ENCODE measurements at regions not wholly inside any gene's neighbourhood (a gene's known extent, or its start where the extent isn't known, plus 50 kb on each side); places are given as distances from the start of the nearest gene placed in this dataset.

DNA sequence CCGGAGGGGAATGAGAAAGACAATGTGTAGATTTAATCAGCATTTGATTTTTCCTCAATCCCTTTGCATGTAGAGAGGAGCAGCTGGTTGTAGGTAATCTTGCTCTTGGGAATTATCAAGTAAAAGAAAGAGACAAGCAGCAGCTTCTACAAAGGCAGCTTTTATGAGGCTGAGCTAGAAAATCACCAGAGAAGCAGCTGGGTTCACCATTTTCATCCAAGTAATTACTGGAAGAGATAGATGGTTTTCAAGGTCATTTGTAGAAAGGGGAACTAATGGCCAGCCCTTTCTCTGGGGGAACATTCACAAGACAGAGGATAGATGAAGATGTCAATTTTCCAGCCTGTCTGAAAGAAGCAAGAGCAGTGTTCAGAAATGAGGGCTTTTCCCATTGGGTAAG, 113.0 kb downstream of the RND3 start:
- 81 to 90% (median 84%) methylated on average over 1 of the region's 1 CpG for WGBS, 5 donors
- DNase-seq: no peak
- Histone ChIP-seq H3K27me3 (no peaks in the 10 kb centered on the region), H3K4me1 (no peaks in the 10 kb centered on the region), H3K36me3 (no peaks in the 10 kb centered on the region), H3K9me3 (no peaks in the 10 kb centered on the region), H3K27ac (no peak overlapping the region), H3K4me3 (no peak overlapping the region)
- intact Hi-C loops (cut with DNase I; ENCODE audit: low total_unique reads): no loop called here
- TF ChIP-seq POLR2AphosphoS5 (IDR thresholded peaks at IDR 0.05) (no peak), POLR2A (IDR thresholded peaks at IDR 0.05) (no peak), EP300 (IDR thresholded peaks at IDR 0.05) (no peak)
- TF ChIP-seq, protein P1, sequence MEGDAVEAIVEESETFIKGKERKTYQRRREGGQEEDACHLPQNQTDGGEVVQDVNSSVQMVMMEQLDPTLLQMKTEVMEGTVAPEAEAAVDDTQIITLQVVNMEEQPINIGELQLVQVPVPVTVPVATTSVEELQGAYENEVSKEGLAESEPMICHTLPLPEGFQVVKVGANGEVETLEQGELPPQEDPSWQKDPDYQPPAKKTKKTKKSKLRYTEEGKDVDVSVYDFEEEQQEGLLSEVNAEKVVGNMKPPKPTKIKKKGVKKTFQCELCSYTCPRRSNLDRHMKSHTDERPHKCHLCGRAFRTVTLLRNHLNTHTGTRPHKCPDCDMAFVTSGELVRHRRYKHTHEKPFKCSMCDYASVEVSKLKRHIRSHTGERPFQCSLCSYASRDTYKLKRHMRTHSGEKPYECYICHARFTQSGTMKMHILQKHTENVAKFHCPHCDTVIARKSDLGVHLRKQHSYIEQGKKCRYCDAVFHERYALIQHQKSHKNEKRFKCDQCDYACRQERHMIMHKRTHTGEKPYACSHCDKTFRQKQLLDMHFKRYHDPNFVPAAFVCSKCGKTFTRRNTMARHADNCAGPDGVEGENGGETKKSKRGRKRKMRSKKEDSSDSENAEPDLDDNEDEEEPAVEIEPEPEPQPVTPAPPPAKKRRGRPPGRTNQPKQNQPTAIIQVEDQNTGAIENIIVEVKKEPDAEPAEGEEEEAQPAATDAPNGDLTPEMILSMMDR (IDR thresholded peaks at IDR 0.05): no peak

GRCh38 chr2:150373374-150373773, 114.1 kb downstream of the RND3 start:
- no peaks in the 10 kb centered on the region for H3K4me1 ChIP-seq
- H3K4me3 ChIP-seq: no peak overlapping the region
- H3K36me3 ChIP-seq: no peaks in the 10 kb centered on the region
- 89 to 96% (median 94%) methylated on average over 2 of the region's 2 CpGs for WGBS, 5 donors
- intact Hi-C loops (cut with DNase I; ENCODE audit: low total_unique reads): no loop called here
- no peak for DNase-seq
- H3K27me3 ChIP-seq: no peaks in the 10 kb centered on the region
- TF ChIP-seq POLR2A (IDR thresholded peaks at IDR 0.05) (no peak), EP300 (IDR thresholded peaks at IDR 0.05) (no peak)
- no peaks in the 10 kb centered on the region for H3K9me3 ChIP-seq
- no peak overlapping the region for H3K27ac ChIP-seq

DNA sequence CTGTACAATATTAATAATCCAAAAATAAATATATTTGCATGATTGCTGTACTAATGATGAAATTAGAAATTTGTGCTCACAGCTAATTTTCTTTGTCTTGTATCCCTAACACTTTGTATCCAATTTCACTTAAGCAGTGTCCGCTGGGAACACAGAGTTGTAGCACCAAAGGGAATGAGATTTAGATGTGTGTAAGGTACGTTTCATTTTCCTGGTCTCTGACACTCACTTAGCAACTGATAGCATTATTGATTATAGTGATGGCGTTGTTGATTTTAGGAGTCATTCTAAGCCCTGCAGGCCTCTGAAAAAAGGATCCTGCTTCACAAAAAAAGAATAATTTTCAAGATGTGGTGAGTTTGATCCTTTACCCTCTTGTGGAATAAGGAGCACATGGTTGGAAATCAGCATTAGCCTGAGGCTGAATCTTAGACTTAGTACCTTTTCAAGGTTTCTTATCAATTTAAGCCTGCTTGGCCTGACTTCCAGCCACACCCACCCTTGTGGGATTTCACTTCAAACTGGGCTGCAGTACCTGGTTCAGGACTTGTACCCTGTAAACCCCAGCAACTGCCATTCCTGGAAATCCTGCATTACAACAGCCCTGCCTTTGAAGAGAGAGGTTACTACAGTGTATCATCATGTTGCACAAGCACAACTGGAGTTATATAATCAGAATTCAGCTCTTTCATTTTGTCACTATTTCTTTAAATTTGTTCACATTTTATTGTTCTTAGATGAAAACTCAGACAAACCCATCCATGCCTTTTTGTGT, 116.2 kb downstream of the RND3 start:
- WGBS, 5 donors: 36 to 63% (median 51%) methylated on average over 3 of the region's 3 CpGs
- TF ChIP-seq, protein P1 (IDR thresholded peaks at IDR 0.05): no peak
- TF ChIP-seq EP300 (IDR thresholded peaks at IDR 0.05): no peak
- no peak for TF ChIP-seq POLR2A (IDR thresholded peaks at IDR 0.05)
- TF ChIP-seq POLR2AphosphoS5 (IDR thresholded peaks at IDR 0.05): no peak
- H3K27me3 ChIP-seq: no peaks in the 10 kb centered on the region
- intact Hi-C loops (cut with DNase I; ENCODE audit: low total_unique reads): no loop called here
- no peak overlapping the region for H3K4me3 ChIP-seq
- no peaks in the 10 kb centered on the region for H3K4me1 ChIP-seq
- no peaks in the 10 kb centered on the region for H3K9me3 ChIP-seq
- peak in 1 of 2 donors; percentile 51 for DNase-seq
- no peak overlapping the region for H3K27ac ChIP-seq
- H3K36me3 ChIP-seq: no peaks in the 10 kb centered on the region

DNA sequence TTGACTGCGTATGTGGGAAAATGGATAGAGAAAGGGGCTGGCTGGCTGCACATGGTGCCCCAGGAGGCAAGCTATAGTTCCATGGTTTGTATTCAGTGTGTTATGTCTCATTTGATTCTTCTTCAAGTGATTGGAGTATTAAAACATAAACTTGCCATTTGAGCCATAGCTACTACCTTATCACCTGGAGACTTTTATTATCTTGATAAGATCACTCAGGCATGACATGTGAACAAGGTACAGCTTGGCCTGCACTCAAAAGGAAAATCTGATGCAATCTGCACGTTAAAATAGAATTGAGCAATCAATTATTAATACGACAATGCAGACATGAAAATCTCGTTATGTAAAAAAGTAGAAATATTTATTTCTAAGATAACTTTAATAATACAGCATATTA, 116.9 kb downstream of the RND3 start:
- Histone ChIP-seq H3K27me3 (no peaks in the 10 kb centered on the region), H3K9me3 (no peaks in the 10 kb centered on the region), H3K4me1 (no peaks in the 10 kb centered on the region), H3K4me3 (no peak overlapping the region), H3K36me3 (no peaks in the 10 kb centered on the region), H3K27ac (no peak overlapping the region)
- intact Hi-C loops (cut with DNase I; ENCODE audit: low total_unique reads): no loop called here
- TF ChIP-seq POLR2AphosphoS5 (IDR thresholded peaks at IDR 0.05): no peak
- no peak for TF ChIP-seq EP300 (IDR thresholded peaks at IDR 0.05)
- no peak for TF ChIP-seq POLR2A (IDR thresholded peaks at IDR 0.05)
- TF ChIP-seq, protein P1 (IDR thresholded peaks at IDR 0.05): no peak
- 62 to 87% (median 76%) methylated on average over 4 of the region's 4 CpGs for WGBS, 5 donors
- no peak for DNase-seq

DNA sequence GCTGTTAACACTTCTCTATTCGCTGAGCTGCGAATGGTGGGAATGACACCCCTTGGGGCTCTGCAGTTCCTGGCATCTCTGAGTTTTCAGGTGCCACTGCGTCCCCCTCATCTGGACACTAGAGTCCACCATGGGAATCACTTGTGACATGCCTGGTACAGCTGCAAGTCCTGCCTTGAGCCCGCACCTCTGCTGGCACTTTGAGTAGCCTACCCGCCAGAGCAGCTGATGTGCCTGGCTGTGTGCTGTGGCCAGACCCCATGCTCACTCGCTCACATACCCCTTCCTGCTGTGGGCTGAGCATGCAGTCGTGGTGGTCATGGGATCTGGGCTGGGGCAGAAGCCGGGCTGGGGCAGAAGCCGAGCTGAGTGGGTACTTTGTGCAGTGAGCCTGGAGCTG, 117.6 kb downstream of the RND3 start:
- Histone ChIP-seq H3K4me3 (no peak overlapping the region), H3K4me1 (no peaks in the 10 kb centered on the region), H3K27me3 (no peaks in the 10 kb centered on the region), H3K27ac (no peak overlapping the region), H3K36me3 (no peaks in the 10 kb centered on the region), H3K9me3 (no peaks in the 10 kb centered on the region)
- intact Hi-C loops (cut with DNase I; ENCODE audit: low total_unique reads): no loop called here
- no peak for DNase-seq
- TF ChIP-seq POLR2A (IDR thresholded peaks at IDR 0.05) (no peak), POLR2AphosphoS5 (IDR thresholded peaks at IDR 0.05) (no peak), EP300 (IDR thresholded peaks at IDR 0.05) (no peak)
- TF ChIP-seq, protein P1 (IDR thresholded peaks at IDR 0.05): no peak
- 92 to 97% (median 94%) methylated on average over 9 of the region's 9 CpGs for WGBS, 5 donors

Measured in stomach (tissue), 8 donors.